Smooth muscle cell (in vitro differentiated cells): ENCODE measurements at regions not wholly inside any gene's neighbourhood (a gene's known extent, or its start where the extent isn't known, plus 50 kb on each side); places are given as distances from the start of the nearest gene placed in this dataset.

Source experiments
- DNase-seq: peaks from one replicate; lab custom pipeline; 2025; ENCODE audit not compliant: unreplicated experiment; lab: John Stamatoyannopoulos, UW
- H2AFZ ChIP-seq: fragments of 200-600 bp; sonication (generic); 2 replicates; pipeline ENCODE4 v1.6.0; 2016; ENCODE audit warnings: antibody characterized with exemption, low read depth, mild to moderate bottlenecking
- H3F3A ChIP-seq: fragments of 200-600 bp; sonication (generic); 2 replicates; pipeline ENCODE4 v1.6.0; 2017; ENCODE audit warnings: antibody characterized with exemption, low read depth
- H3K27ac ChIP-seq: fragments of 200-600 bp; sonication (generic); 2 replicates; pipeline ENCODE4 v1.5.1; 2016; ENCODE audit warnings: low read depth, mild to moderate bottlenecking
- H3K27me3 ChIP-seq: fragments of 200-600 bp; sonication (generic); 2 replicates; pipeline ENCODE4 v1.6.1; 2016; ENCODE audit warnings: low read depth, mild to moderate bottlenecking
- H3K36me3 ChIP-seq: fragments of 200-600 bp; sonication (generic); 2 replicates; pipeline ENCODE4 v1.5.1; 2016; ENCODE audit warnings: low read depth
- H3K4me1 ChIP-seq: fragments of 200-600 bp; sonication (generic); 2 replicates; pipeline ENCODE4 v1.5.1; 2016; ENCODE audit warnings: low read depth
- H3K4me2 ChIP-seq: fragments of 200-600 bp; sonication (generic); 2 replicates; pipeline ENCODE4 v1.6.0; 2016; ENCODE audit warnings: mild to moderate bottlenecking
- H3K4me3 ChIP-seq: fragments of 200-600 bp; sonication (generic); 2 replicates; pipeline ENCODE4 v1.5.1; 2016; ENCODE audit warnings: mild to moderate bottlenecking
- H3K79me2 ChIP-seq: fragments of 200-600 bp; sonication (generic); 2 replicates; pipeline ENCODE4 v1.6.0; 2016; ENCODE audit warnings: low read depth, mild to moderate bottlenecking
- H3K9ac ChIP-seq: fragments of 200-600 bp; sonication (generic); 2 replicates; pipeline ENCODE4 v1.6.0; 2016; ENCODE audit warnings: low read depth
- H3K9me3 ChIP-seq: fragments of 200-600 bp; sonication (generic); replicated peaks from 2 replicates; pipeline ENCODE4 v1.5.1; 2016; ENCODE audit warnings: low read depth
- H4K20me1 ChIP-seq: fragments of 200-600 bp; sonication (generic); 2 replicates; pipeline ENCODE4 v1.6.0; 2016; ENCODE audit warnings: low read depth
- WGBS: methylation state at CpG from one replicate; pipeline ENCODE4 v1.1.7; 2016; ENCODE audit warnings: low lambda C conversion rate; 5-methylcytosine and 5-hydroxymethylcytosine counted together
- TF ChIP-seq, protein P1 (sequence below): fragments of 200-600 bp; sonication (generic); IDR thresholded peaks from 2 replicates; pipeline ENCODE4 v1.5.1; 2017; ENCODE audit warnings: borderline replicate concordance, mild to moderate bottlenecking, antibody characterized with exemption; ENCODE audit not compliant: insufficient read depth, poor library complexity, severe bottlenecking

DNA sequence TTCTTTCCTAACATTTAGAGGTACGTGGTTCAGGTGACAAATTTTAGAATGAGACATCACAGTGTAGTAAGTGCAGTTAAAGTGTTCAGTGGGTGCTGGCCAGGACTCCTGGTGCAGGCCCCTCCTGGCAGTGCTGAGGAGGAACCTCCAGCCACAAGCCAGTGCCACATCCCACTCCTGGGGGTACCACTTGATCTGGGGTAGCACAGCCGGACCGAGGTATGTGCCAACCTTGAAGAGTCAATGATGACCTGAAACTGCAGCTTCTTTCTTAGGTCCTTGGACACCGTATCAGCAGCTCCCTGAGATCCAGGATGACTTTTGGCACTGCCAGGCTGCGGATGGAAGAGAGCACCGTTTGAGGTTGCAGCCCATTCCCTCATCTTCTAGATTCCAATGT, 310.4 kb upstream of the IRX4 start:
- TF ChIP-seq, protein P1, sequence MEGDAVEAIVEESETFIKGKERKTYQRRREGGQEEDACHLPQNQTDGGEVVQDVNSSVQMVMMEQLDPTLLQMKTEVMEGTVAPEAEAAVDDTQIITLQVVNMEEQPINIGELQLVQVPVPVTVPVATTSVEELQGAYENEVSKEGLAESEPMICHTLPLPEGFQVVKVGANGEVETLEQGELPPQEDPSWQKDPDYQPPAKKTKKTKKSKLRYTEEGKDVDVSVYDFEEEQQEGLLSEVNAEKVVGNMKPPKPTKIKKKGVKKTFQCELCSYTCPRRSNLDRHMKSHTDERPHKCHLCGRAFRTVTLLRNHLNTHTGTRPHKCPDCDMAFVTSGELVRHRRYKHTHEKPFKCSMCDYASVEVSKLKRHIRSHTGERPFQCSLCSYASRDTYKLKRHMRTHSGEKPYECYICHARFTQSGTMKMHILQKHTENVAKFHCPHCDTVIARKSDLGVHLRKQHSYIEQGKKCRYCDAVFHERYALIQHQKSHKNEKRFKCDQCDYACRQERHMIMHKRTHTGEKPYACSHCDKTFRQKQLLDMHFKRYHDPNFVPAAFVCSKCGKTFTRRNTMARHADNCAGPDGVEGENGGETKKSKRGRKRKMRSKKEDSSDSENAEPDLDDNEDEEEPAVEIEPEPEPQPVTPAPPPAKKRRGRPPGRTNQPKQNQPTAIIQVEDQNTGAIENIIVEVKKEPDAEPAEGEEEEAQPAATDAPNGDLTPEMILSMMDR: no peak
- Histone ChIP-seq H3K9me3 (no peaks in the 10 kb centered on the region), H3F3A (no peaks in the 10 kb centered on the region), H3K4me2 (no peak overlapping the region), H3K79me2 (no peaks in the 10 kb centered on the region), H3K4me3 (no peak overlapping the region), H3K4me1 (no peaks in the 10 kb centered on the region), H3K27me3 (peaks cover 12% of the 10 kb centered on the region), H2AFZ (no peak overlapping the region), H3K9ac (no peak overlapping the region), H4K20me1 (no peaks in the 10 kb centered on the region), H3K36me3 (no peaks in the 10 kb centered on the region), H3K27ac (no peak overlapping the region)
- no peak for DNase-seq
- 81% methylated on average over 6 of the region's 6 CpGs for WGBS

DNA sequence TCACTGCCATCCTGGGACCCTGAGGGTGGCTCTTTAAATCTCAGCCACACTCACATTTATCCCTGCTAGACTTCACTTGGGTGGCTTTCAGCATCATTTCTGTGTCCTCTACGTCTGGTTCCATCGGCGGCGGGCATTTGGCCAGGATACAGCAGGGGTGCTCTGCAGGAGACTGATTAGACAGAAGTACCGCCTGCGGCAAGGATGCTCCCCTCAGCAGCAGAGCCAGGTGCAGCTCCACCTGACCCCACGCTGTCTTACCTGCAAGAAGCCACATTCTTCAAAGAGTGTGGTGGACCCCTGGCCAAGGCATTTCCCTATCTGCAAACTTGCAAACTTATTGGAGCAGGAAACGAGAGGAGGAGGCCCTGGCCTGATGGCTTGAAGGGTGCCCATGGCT, 309.8 kb upstream of the IRX4 start:
- no peak overlapping the region for H2AFZ ChIP-seq
- no peaks in the 10 kb centered on the region for H3K9me3 ChIP-seq
- no peaks in the 10 kb centered on the region for H3F3A ChIP-seq
- H3K4me1 ChIP-seq: no peaks in the 10 kb centered on the region
- no peaks in the 10 kb centered on the region for H3K79me2 ChIP-seq
- H3K9ac ChIP-seq: no peak overlapping the region
- H3K36me3 ChIP-seq: no peaks in the 10 kb centered on the region
- 89% methylated on average over 8 of the region's 8 CpGs for WGBS
- no peak overlapping the region for H3K4me3 ChIP-seq
- no peaks in the 10 kb centered on the region for H4K20me1 ChIP-seq
- peaks cover 12% of the 10 kb centered on the region for H3K27me3 ChIP-seq
- no peak overlapping the region for H3K4me2 ChIP-seq
- TF ChIP-seq, protein P1: no peak
- no peak overlapping the region for H3K27ac ChIP-seq
- no peak for DNase-seq

DNA sequence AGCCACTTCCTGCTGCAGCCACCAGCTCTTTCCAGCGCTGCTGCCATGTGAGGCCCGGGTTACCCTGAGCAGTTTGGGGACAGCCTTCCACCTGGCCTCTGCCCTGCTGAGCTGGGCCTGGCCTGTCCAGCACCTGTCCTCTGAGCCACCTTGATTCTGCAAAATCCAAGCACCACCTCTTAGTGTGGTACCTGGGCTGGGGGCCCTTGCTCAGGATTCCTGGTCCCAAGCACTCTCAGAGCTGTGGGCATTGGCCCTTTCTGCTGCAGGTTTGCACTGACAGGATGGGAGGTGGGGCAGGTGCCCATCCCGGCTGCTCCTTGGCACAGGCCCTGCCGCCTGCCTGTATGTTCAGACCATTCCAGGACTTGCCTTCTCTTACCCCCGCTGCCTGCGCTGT, 309.2 kb upstream of the IRX4 start:
- no peak for DNase-seq
- H3K27me3 ChIP-seq: peaks cover 12% of the 10 kb centered on the region
- no peaks in the 10 kb centered on the region for H3F3A ChIP-seq
- no peaks in the 10 kb centered on the region for H3K79me2 ChIP-seq
- H3K4me3 ChIP-seq: no peak overlapping the region
- 81% methylated on average over 6 of the region's 6 CpGs for WGBS
- no peak overlapping the region for H3K27ac ChIP-seq
- no peaks in the 10 kb centered on the region for H3K4me1 ChIP-seq
- H3K4me2 ChIP-seq: no peak overlapping the region
- no peaks in the 10 kb centered on the region for H4K20me1 ChIP-seq
- TF ChIP-seq, protein P1: no peak
- no peak overlapping the region for H2AFZ ChIP-seq
- H3K9ac ChIP-seq: no peak overlapping the region
- no peaks in the 10 kb centered on the region for H3K36me3 ChIP-seq
- no peaks in the 10 kb centered on the region for H3K9me3 ChIP-seq

DNA sequence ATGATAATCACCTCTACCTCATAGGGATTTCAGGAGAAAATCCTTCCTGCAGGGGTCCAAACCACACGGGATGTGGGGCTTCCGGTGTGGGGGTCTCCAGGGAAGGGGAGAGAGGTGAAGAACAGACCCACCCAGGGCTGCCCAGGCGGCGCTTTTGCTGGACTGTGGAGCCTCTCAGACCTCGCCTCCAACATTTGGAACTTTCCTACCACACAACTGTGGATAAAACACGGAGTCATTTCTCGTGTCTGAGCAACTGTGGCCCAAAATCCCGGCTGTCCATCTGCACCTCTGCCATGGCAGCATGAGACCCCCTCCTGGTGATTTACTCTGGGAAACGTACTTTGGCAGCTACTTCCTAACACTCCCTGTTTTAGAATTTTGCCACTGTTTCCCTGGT, 307.8 kb upstream of the IRX4 start:
- H3K9me3 ChIP-seq: no peaks in the 10 kb centered on the region
- no peaks in the 10 kb centered on the region for H3K4me1 ChIP-seq
- 89% methylated on average over 9 of the region's 9 CpGs for WGBS

More for the DNA sequence above, 307.8 kb upstream of the IRX4 start:
- no peaks in the 10 kb centered on the region for H3K36me3 ChIP-seq
- TF ChIP-seq, protein P1: no peak
- H3K4me3 ChIP-seq: no peak overlapping the region
- no peaks in the 10 kb centered on the region for H4K20me1 ChIP-seq
- H3F3A ChIP-seq: no peaks in the 10 kb centered on the region
- no peak overlapping the region for H3K4me2 ChIP-seq
- no peak overlapping the region for H2AFZ ChIP-seq
- no peaks in the 10 kb centered on the region for H3K79me2 ChIP-seq
- DNase-seq: no peak
- peaks cover 12% of the 10 kb centered on the region for H3K27me3 ChIP-seq
- no peak overlapping the region for H3K27ac ChIP-seq
- no peak overlapping the region for H3K9ac ChIP-seq
